Transverse colon (tissue), 4 donors: ENCODE measurements at regions not wholly inside any gene's neighbourhood (a gene's known extent, or its start where the extent isn't known, plus 50 kb on each side); places are given as distances from the start of the nearest gene placed in this dataset.

Experiments used
- POLR2A ChIP-seq: fragments of 450-650 bp; IDR thresholded peaks from one replicate; pipeline ENCODE4 v1.6.1; 2016; ENCODE audit warnings: antibody characterized with exemption, mild to moderate bottlenecking, moderate library complexity
- POLR2AphosphoS5 ChIP-seq, 3 donors: sonication (generic); formaldehyde crosslinking; IDR thresholded peaks; one replicate each; pipeline ENCODE4 v1.6.1; 2016; ENCODE audit warnings: antibody characterized with exemption in 3 of 3
- TF ChIP-seq, protein P1 (sequence below), 5 experiments: fragments of 200-600 bp in 3 of 5; fragments of 450-650 bp in 2 of 5; sonication (generic) in 3 of 5; IDR thresholded peaks; 1 replicate in 2 of 5; 2 replicates in 3 of 5; pipeline ENCODE4 v1.5.1; 2016 to 2017; ENCODE audit warnings: antibody characterized with exemption in 5 of 5, inconsistent platforms in 3 of 5, mild to moderate bottlenecking in 2 of 5, moderate library complexity in 1 of 5

DNA sequence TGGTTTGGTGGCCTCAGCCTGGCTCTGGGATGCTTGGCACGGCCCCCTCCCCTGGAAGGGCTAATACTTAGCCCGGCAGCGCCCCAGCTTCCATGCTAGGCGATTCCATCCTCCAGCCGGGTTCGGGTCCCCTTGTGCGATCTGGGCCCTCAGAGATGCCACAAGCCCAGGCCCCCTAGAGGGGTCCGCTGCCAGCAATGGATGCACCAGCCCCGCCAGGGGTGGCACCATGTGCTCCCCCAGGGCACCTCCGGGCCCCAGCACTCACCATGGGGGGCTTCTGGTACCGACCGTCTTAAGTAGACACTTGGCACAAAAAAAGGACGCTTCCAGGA is 125.7 kb upstream of the KCTD7 start:
- TF ChIP-seq POLR2A (no peak), POLR2AphosphoS5 (IDR thresholded peaks at IDR 0.05) (no peak)
- TF ChIP-seq, protein P1, sequence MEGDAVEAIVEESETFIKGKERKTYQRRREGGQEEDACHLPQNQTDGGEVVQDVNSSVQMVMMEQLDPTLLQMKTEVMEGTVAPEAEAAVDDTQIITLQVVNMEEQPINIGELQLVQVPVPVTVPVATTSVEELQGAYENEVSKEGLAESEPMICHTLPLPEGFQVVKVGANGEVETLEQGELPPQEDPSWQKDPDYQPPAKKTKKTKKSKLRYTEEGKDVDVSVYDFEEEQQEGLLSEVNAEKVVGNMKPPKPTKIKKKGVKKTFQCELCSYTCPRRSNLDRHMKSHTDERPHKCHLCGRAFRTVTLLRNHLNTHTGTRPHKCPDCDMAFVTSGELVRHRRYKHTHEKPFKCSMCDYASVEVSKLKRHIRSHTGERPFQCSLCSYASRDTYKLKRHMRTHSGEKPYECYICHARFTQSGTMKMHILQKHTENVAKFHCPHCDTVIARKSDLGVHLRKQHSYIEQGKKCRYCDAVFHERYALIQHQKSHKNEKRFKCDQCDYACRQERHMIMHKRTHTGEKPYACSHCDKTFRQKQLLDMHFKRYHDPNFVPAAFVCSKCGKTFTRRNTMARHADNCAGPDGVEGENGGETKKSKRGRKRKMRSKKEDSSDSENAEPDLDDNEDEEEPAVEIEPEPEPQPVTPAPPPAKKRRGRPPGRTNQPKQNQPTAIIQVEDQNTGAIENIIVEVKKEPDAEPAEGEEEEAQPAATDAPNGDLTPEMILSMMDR (IDR thresholded peaks at IDR 0.05): no peak
